ENCODE measurements at regions not wholly inside any gene's neighbourhood (a gene's known extent, or its start where the extent isn't known, plus 50 kb on each side); places are given as distances from the start of the nearest gene placed in this dataset.

- Histone ChIP-seq H3K36me3 (no peaks in the 10 kb centered on the region), H3K27ac (no peak overlapping the region), H3K4me3 (no peak overlapping the region), H3K9me3 (no peaks in the 10 kb centered on the region), H3K27me3 (no peaks in the 10 kb centered on the region), H3K4me1 (no peaks in the 10 kb centered on the region)
- no peak for DNase-seq (ENCODE audit: low spot score)
- no peak for TF ChIP-seq CTCF (IDR thresholded peaks at IDR 0.05)
Observed at GRCh38 chr7:88686468-88687229, 72.9 kb upstream of the ZNF804B start.

- Histone ChIP-seq H3K27ac (no peak overlapping the region), H3K27me3 (no peaks in the 10 kb centered on the region), H3K4me3 (no peak overlapping the region), H3K4me1 (no peaks in the 10 kb centered on the region), H3K9me3 (no peaks in the 10 kb centered on the region), H3K36me3 (no peaks in the 10 kb centered on the region)
- DNase-seq (ENCODE audit: low spot score) = no peak
- TF ChIP-seq CTCF (IDR thresholded peaks at IDR 0.05) = no peak
Observed at GRCh38 chr7:88681682-88682081, 77.8 kb upstream of the ZNF804B start.

- Histone ChIP-seq H3K4me3 (no peak overlapping the region), H3K27ac (no peak overlapping the region), H3K4me1 (no peaks in the 10 kb centered on the region), H3K9me3 (no peaks in the 10 kb centered on the region), H3K27me3 (no peaks in the 10 kb centered on the region), H3K36me3 (no peaks in the 10 kb centered on the region)
- no peak for DNase-seq (ENCODE audit: low spot score)
- TF ChIP-seq CTCF (IDR thresholded peaks at IDR 0.05) = no peak
Observed at GRCh38 chr7:88670536-88670935, 89.0 kb upstream of the ZNF804B start.

GRCh38 chr7:88669913-88670312 lies 89.6 kb upstream of the ZNF804B start:
- Histone ChIP-seq H3K36me3 (no peaks in the 10 kb centered on the region), H3K9me3 (no peaks in the 10 kb centered on the region), H3K4me1 (no peaks in the 10 kb centered on the region), H3K27me3 (no peaks in the 10 kb centered on the region), H3K27ac (no peak overlapping the region), H3K4me3 (no peak overlapping the region)
- TF ChIP-seq CTCF (IDR thresholded peaks at IDR 0.05) = no peak
- no peak for DNase-seq (ENCODE audit: low spot score)

- no peak overlapping the region for H3K4me3 ChIP-seq
- DNase-seq (ENCODE audit: low spot score) = no peak
- H3K9me3 ChIP-seq = no peaks in the 10 kb centered on the region
- H3K27me3 ChIP-seq = no peaks in the 10 kb centered on the region
- no peak for TF ChIP-seq CTCF (IDR thresholded peaks at IDR 0.05)
- no peak overlapping the region for H3K27ac ChIP-seq
- no peaks in the 10 kb centered on the region for H3K4me1 ChIP-seq
- no peaks in the 10 kb centered on the region for H3K36me3 ChIP-seq
Observed at GRCh38 chr7:88668591-88668990, 90.9 kb upstream of the ZNF804B start.

GRCh38 chr7:88666626-88667025 lies 92.9 kb upstream of the ZNF804B start:
- H3K4me1 ChIP-seq = no peaks in the 10 kb centered on the region
- no peaks in the 10 kb centered on the region for H3K27me3 ChIP-seq
- no peak overlapping the region for H3K4me3 ChIP-seq
- no peak overlapping the region for H3K27ac ChIP-seq
- no peaks in the 10 kb centered on the region for H3K9me3 ChIP-seq
- H3K36me3 ChIP-seq = no peaks in the 10 kb centered on the region
- no peak for TF ChIP-seq CTCF (IDR thresholded peaks at IDR 0.05)
- DNase-seq (ENCODE audit: low spot score) = no peak
